Ammon's horn (tissue), 1 donor: ENCODE measurements at regions not wholly inside any gene's neighbourhood (a gene's known extent, or its start where the extent isn't known, plus 50 kb on each side); places are given as distances from the start of the nearest gene placed in this dataset.

Experiments
- DNase-seq: peaks from one replicate; pipeline ENCODE4 v3.0.0-alpha.2; 2016; ENCODE audit warnings: low spot score

DNA sequence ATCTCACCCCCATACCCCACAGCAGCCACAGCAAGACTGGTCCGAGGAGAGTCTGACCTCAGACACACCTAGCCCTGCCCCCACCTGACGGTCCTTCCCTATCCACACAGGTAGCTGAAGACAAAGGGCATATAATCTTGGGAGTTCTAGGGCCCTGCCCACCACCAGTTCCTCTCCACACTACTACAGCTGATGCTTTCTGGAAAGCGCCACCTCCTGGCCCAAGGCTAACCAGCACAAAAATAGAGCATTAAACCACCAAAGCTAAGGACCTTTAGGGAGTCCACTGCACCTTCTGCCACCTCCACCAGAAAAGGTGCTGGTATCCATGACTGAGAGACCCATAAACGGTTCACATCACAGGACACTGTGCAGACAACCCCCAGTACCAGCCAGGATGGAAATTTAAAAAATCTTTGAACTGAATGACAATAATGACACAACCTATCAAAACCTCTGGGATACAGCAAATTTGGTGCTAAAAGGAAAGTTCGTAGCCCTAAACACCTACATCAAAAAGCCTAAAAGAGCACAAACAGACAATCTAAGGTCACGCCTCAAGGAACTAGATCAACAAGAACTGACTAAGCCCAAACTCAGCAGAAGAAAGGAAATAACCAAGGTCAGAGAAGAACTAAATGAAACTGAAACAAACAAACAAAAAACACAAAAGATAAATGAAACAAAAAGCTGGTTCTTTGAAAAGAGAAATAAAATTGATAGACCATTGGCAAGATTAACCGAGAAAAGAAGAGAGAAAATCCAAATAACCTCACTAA lies 122.1 kb upstream of the TPRG1 start:
- DNase-seq, result no peak

DNA sequence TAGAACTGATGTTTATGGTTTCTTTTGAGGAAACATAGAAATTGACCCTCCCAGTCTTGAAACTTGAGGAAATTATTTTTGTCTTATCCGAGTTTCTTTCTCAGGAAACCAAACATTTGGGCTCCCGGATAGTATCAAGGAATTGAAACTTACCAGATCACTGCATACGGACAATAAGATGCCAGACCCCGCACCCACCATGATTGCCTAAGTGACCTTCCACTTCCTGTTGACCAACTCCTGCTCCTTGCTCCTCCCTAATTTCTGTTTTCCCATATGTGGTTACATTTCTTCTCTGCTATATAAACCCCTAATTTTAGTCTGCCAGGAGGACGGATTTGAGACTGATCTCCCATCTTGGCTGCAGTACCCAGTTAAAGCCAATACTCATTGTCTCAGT lies 118.4 kb upstream of the TPRG1 start:
- no peak for DNase-seq

DNA sequence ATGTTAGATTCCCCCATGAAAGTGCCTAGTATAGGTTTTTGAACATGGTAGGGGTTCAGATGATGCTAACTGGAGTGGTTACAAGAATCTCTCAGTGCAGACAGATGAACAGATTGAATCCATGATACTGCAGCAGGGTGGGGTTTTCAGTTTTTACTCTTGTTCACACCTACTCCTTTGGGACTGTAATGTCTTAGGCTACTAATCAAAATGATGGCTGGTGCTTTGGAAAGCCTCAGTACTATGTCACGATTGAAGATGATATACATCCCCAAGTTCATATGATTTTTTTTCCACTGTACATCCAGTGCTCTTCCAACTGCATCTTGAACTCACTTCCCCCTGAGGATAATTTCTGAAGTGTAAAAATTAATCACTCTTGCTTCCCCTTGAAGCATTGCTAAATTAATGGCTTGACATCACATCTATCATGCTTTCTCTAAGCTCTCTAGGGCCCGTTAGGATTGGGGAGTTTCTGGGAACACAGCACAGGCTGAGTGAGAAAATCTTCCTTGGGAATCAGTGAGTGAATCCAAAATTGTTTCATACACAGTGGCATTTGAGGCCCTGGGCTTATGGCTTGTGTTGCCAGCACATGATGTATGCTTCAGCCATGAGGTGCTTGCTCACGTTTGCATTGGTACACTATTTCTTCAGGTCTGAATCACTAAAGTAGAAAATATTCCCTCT lies 115.0 kb upstream of the TPRG1 start:
- DNase-seq, result no peak

DNA sequence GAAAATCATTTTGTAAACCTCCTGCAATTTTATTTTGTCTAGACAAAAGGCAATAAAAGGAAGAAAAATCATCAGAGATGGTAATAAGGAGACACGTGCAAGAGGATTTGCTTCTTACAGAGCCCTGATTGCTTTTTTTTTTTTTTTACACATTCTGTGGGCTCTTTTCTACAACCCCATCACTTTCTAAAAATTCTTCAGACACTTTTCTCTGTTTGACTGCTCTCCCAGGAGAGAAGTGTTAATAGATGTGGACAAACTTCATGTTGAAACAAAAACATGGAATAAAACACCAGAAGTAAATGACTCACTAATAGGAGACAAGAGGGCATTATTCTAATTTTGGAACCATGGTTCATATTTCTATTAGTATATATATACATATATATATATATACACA lies 114.4 kb upstream of the TPRG1 start:
- DNase-seq, result no peak

DNA sequence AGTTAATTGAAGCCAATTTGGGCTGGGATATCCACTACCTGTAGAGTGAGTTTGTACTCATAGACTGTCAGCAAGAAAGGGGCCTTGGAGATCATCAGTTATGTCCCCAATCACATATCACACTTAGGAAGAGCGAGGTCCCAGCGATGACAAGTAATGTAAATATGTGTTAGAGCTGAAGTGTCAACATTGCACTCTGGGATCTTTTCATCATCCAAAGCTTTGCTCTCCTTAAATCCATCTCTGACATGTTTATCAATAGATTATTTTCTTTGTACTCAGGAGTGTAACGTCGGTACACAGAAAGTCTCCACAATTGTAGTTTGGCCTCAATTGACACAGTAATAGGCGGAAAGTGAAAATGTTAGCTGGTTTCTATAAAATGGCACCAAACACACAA lies 113.7 kb upstream of the TPRG1 start:
- DNase-seq, result no peak

DNA sequence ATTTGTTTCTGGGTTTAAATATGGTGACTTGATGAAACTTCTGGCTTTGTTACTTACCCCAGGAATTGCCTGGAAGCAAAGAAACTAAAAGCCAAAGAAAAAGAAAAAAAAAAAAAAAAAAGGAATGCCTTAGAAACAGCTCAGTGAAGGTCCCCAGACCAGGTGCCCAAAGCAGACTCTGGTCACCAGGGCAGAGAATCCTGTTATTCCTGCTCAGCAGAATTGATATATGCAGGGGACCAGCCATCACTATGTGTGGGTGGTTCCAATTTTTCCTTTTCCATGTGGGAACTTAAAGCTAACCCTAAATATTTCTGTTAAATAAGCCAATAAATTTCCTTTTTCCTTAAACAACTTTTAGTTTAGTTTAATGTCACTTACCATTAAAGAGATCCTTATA lies 100.8 kb upstream of the TPRG1 start:
- DNase-seq, result no peak

DNA sequence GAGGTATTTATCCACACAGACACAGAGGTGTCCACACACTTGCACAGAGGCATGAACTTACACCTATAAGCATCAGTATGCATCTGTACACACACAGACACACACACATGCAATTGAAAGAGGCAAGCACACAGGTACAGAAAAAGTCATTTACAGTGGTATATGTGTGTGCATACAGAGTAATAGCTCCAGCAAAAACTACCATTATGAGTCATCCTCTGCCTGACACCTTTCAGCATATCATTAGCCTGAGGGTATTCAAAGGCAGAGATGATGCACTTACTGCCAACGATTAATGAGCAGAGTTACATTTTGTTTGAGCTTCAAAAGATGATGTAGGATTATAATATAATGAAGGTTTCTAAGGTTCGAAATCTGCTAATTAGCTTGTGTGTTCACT lies 100.3 kb upstream of the TPRG1 start:
- DNase-seq, result no peak

DNA sequence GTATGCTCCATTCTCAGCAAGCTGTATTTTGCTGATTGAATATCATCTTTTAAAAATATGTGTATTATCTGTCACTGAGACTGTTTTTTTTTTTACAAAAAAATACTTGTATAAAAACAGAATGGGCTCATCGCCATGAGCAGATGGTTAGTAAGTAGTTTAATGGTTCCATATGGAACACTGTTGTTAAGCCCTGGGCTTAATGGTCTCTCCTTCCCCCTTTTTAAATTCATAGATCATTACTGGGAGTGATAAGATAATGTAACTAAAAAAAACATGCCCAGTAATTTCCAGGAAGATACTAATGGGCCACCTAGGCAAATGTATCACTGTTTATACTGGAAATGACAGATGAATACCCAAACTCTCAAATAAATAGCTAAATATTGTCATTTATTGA lies 95.3 kb upstream of the TPRG1 start:
- no peak for DNase-seq

DNA sequence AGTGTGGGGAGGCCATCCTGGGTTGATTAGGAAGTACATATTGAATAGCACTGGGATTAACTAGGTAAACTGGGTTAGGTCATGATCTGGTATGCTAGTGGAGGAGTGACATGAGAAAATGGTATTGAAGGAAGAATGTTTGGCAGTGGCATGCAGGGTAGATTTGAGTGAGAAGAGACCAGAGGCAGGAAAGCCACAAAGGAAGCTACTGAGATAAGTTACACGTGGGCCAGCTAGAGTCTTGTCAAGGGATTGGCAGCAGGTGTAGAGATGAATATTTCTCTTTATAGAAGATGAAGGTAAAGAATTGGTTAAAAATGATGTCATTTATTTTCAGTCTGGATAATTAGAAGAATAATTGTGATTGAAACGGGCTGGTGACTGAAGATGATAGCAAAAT lies 91.0 kb upstream of the TPRG1 start:
- DNase-seq, result no peak

DNA sequence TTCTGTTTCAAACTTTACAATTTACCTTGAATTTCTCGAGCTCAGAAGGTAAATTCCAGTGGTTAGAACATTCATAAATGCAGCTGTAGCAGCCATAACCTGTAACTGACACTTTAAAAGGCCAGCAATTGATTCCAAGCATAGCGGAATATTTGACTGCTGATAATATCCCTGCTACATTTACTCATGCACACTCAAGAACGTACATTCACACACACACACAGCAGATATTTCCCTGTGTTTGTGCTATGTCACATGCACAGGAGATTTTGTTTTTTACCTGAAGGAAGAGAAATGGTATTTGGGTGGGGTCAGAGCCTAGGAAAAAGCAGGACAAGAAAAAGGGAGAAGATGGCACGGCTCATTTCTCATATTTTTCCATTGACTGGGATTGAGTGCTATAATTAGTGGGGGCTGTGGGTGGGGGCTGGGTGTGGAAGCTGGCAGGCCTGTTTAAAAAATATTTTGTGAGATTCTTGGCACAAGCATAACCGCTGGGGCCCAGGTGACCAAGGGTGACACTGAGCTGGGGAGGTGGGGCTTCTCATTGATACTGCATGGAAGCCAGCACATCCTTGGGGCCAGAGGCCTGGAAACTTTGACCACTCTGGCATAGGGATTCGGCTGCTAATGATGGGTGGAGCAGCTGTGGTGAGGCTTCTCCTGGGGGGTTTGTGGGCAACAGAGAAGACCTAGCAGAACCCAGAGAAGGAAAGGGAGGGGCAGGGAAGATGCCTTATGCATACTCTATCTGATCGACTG lies 88.9 kb upstream of the TPRG1 start:
- no peak for DNase-seq

DNA sequence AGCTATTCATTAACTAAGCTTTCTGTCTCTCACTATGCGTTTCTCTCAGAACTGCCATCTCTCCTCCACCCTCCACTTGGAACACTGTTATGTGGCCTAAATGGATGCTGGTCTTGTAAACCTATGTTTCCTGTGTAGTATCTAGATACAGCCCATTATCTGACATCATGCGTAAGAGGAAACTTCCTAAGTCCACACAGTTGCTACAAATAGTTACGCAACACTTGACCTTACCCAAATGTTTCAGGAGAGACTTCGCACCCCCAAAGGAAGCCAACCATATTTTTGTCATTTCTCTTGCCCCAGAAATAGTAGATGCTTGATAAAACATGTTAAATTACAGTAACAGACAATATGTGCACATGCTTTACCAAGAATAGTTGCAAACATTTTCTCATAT lies 87.2 kb upstream of the TPRG1 start:
- no peak for DNase-seq

DNA sequence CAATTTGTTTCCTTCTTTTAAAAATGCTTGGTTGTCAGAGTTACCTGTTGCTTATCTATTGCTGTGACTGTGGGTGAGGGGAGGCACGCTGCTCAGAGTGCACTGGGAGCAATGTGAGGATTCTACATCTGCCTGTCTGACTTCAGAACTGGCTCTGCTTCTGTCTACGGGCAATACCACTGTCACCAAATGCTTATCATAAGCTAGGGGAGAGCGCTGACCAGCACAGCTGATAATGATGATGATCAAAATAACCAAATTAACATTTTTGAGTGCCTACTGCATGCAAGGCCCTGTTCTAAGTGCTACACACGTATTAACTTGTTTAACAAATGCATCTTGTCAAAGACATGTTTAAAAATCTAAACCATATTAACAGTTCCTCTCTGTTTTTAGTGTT lies 79.2 kb upstream of the TPRG1 start:
- no peak for DNase-seq

DNA sequence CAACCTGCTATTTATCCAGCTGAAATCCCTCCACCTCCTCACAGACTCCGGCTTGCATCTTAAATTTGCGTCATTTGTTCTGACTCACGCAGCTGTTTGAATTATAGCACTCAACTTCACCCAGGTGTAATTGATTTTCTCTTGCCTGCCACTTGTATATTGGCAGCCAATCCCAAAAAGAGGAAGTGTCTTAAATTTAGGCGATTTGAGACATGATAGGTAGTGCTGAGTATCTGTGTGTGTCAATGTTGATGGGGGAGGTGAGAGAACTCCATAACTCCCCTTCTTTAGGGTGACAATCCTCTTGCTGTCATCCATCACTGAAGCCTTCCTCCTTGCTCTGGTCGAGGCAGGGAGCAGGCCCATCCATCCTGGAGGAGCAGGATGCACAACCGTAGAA lies 77.2 kb upstream of the TPRG1 start:
- DNase-seq, result no peak

DNA sequence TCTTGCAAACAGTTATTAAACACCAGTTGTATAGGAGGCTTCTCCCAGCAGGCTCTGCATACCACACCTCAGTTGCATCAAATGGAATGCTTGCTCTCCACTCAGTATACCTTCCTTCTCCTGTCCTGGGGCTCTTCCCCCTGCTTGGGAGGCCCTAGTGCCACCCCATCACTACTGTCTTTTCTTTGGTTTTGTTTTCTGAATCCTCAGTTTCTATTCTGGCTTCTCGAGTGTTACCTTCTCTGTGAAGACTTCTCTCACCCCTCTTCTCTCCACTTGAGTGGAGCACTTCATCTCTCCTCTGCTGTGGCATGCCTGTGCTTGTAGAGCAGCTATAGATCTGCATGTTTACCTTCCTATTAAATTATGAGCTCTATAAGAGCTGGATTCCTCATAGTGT lies 75.7 kb upstream of the TPRG1 start:
- DNase-seq, result no peak

DNA sequence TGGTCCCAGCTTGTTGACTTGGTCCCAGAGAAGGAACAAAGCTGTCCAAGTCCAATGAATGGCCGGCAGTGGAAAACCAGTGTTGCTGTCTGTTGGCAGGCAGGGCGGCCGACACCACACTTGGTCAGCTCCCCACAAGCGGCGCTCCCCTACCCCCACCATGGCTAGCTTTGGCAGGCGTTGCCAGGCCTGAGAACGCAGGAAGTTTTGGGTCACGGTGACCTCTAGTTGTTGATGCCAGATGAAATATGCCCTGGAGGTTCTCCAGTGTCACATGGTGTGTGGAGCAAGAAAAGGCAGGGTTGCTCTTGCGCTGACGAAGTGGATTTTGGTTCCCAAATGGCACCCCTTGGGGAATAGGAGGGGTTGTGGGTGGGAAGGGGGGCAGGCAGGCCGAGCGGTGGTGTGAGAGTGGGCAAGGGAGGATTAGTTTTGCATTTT lies 72.7 kb upstream of the TPRG1 start:
- DNase-seq, result no peak

DNA sequence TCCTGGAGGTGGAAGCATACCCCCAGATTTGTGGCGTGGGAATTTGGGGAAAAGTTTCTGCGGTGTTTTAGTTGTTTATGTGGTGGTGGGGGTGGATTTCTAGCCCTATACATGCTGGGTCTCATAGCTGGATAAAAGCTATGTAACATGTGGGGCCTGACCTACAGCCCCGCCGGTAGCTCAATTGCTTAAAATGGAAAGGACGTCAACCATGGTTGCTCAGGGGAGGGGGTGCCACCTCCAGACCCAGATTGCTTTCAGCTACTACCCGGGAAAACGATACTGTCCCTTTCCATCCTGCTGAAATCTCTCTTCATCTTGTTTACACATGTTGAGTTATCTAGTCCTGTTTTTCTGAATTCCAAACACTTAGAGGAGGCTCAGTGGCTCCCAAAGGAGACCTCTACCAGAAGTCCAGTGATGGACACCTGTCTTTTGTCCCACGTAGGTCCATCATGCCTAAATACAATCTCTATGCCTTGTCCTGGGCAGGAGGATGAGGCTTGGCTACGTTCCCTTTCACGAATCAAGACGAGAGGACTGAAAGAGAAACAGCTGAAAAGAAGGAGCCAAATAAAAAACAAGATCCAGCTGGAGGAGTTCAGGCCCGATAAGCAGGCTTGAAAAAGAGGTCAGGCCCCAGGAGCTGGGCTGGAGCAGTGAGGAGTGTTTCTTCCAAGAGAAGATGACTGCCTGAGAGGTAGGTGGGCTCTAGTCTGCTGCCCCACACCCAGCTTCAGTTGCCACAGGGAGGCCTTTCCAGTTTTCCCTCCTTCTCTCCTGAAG lies 72.1 kb upstream of the TPRG1 start:
- no peak for DNase-seq

DNA sequence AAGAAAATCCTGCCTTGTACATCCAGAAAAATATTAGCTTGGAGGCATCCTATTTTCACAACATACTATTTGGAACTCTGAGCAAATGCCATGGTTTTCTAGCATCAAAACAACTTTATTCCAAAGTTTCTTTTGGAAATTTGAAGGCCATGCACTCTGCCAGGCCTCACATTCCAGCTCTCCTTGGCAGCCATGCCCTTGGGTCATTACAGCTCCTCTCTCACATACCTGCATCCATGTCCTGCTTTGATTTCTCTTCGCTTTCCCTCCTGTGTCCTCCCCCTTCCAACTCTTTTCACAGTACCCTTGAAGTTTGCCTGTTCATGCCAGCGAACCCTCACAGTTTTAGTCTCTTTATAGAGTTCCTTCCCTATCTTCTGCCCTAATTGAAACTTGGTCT lies 70.9 kb upstream of the TPRG1 start:
- DNase-seq, result no peak

DNA sequence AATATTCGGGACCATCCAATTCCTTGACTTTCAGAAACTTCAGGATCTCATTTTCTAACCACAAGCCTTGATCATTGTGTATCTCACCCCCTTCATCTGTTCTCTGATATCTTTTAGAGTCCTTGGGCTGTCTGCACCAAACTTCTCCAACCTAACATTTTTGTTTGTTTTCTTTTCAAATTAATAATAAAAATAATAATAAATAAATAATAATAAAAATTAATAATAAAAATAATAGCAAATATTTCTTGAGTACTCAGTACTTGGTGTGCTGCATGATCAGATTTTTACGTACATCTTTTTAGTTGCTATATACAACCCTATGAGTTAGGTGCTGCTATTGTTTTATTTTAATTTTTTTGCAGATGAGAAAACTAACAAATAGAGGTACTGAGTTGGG lies 70.2 kb upstream of the TPRG1 start:
- DNase-seq, result no peak

DNA sequence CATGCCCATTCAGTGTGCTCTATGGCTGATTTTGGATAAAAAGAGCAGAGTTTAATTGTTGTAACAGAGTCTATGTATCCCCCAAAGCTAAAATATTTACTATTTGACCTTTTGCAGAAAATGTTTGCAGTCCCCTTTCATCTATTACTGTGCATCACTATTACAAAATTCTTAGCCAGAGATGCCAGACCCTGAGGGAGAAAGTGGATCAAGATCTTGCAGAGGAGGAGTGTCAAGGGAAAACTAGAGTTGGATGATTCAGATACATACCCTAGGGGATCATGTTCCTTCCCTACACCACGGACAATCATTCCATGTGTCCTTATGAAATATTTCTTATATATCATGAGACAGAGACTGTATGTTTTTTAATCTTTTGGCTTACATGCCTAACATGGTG lies 68.6 kb upstream of the TPRG1 start:
- DNase-seq, result no peak

DNA sequence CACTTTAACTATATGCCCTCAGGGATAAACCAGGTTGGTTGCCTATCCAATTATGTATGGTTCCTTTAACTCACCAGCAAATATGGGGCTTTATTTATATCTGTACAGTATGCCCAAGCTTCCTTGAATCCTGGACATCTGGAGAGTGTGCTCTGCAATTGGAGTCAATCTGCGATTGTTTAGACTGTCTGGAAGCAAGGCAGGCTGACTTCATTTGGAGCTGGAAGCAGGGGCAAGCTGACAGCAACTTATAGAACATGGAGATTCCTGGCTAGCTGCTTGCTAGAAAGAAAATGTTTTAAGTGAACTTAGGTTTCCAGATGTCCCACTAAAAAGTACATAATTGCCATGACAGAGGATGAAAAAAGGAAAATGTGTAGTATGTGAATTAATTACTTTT lies 63.7 kb upstream of the TPRG1 start:
- DNase-seq, result no peak

DNA sequence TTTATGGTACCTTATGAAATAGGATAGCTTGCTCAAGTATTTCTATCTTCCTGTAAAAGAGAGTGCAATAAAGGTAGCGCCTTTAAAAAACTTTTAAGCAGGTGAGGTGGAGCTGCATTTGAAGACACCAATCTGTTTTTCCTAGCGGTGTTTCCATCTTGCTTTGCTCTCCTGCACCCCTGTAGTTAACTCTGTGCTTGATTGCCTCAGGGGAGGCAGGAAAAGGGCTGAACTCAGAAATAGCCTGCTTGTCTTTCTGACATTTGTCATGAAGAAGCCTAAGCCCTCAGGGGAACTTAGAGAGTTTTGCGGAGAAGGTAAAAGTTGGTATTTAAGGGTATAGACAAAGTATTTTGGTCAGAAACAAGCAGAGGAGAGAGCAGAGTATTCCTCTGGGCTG lies 63.0 kb upstream of the TPRG1 start:
- no peak for DNase-seq

DNA sequence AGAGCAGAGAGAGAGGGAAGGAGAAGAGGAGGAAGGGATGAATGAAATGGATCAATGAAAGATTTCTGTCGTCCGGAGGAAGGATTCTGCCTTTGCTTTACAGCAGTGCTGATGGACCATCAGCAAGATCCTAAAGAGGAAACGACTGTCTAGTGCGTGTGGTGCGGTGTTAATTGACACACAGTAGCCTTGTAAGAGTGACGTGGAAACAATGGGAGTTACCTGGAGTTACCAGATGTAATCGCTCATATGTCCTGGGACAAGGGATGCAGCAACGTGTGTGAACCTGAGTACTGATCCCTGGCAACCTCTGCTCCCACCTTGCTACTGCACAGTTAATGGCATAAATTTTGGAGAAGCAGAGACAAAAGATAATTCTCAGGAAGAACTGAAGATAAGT lies 62.6 kb upstream of the TPRG1 start:
- no peak for DNase-seq
